GM19372 (cell line): ENCODE measurements at regions not wholly inside any gene's neighbourhood (a gene's known extent, or its start where the extent isn't known, plus 50 kb on each side); places are given as distances from the start of the nearest gene placed in this dataset.
"Not testable (repeated sequence)": the region's sequence is repeated elsewhere in the genome, so short reads cannot be mapped to it uniquely, and the experiment has no call there.

ENCODE experiments used
- ATAC-seq: cut with Tn5 transposase; IDR thresholded peaks from one replicate; pipeline ENCODE4 v1.9.1; 2021; ENCODE audit warnings: mild to moderate bottlenecking, low read depth, moderate library complexity; ENCODE audit not compliant: unreplicated experiment

DNA sequence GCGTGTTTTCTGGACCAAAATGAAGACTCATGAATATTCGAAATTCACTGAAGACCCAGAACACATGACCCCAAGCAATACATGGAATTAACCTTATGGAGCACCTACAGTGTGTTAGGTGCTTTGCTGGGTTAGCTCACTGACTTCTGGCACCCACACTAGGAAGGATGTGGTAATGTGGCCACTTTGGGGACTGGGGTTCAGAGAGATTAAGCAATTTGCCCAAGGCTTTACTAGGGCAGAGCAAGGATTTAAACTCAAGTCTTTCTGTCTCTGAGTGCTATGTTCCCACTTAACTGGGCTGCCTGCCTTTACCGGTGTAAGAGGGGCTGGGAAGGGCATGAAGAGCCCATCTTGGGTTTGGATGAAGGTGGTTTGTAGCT is 162.0 kb upstream of the ATP6AP2 start:
- no peak for ATAC-seq

DNA sequence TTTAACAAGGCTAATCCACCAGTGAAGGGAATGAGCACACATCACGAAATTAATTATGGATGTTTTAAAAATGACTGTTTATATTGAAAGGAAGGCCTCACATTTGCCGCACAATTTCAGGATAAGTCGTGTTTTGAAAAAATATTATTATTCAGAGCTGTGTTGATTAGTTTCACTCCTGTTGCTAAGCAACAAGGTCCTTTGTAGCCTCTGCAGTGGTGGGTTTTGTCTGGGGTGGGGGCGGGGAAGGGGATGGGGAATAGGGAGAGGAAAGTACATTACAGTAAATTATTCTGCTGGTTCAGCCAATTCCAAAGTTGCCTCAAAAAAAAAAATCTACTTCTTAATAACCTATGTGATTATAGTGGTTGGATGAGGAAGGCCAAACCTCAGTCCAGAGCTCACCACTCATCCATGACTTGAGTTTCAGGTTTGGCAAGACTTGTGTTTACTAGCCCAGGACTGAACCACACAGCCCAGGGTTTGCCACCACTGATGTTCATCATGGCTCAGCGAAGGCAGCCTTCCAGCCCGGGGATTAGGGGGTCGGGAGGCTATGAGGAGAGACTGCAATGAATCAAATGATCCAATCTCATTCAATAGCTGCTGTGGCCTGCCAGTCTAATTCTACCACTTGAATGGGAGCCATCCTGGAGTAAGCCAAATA is 162.5 kb upstream of the ATP6AP2 start:
- ATAC-seq: no peak

DNA sequence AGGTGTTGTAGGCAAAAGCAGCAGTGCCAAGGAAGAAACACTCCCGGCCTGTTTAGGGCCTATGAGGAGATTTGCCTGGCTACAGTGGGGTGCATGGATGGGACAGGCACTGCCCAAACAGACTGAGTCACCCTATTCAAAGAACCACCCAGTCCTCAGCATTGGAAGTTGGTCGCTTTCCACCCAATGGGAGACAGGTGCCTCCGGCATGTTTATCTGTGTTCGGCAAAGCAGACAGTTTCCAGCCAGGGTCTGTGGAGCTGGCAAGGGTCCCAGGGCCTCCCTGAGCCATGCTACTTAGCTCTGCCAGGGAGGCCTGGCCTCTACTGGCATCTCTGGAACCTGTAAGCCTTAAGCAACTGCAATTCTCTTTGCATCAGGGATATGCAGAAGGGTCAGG is 165.1 kb upstream of the ATP6AP2 start:
- ATAC-seq: no peak

DNA sequence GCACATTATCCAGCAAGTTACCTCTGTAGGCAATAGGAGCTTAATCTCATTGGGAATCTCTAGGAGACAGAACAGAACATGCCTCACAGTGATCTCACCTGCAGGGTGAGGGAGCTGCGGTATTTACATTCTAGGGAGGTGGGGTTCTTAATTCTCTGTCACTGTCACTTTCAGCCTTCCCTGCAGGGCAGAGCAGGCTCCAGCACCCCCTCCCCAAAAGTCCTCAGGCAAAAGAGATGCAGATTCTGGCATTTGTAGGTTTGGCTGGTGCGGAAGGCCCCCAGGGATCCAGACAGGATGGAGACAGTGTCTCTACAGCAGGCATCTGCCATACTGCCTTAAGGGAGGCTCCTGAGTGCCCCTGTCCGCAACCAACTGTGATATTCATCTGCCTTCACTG is 166.4 kb upstream of the ATP6AP2 start:
- no peak for ATAC-seq

DNA sequence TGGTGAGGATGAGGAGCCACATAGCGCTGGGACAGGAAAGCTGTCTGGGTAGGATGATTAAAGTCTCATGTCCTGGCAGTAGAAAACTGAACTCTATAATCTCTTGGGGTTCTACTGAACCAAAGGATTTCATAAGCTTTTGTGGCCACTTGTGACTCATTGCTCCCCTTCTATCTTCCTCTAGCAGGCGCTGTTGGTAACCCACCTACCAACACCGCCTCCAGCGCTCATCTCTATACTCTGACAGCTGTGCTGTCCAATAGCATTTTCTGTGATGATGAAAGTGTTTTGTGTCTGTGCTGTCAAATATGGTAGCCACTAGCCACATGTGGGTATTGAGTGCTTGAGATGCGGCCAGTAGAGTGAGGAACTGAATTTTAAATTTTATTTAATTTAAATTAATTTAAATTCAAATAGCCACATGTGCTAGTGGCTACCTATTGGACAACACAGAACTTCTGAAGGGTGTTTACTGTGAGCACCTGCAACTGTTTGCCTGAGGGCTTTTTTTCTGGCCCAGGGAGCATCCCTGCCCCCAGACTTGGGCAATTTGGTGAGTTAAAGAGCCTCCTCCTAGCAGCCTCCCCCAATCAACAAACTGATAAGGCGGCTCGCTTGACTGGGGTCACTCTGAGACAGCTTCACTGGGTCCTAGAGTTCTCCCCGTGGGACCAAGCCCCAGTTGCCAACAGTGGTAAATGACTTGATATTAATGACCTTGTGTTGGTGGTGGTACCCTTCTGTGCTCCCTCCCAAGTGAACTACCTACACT is 169.2 kb upstream of the ATP6AP2 start:
- no peak for ATAC-seq

DNA sequence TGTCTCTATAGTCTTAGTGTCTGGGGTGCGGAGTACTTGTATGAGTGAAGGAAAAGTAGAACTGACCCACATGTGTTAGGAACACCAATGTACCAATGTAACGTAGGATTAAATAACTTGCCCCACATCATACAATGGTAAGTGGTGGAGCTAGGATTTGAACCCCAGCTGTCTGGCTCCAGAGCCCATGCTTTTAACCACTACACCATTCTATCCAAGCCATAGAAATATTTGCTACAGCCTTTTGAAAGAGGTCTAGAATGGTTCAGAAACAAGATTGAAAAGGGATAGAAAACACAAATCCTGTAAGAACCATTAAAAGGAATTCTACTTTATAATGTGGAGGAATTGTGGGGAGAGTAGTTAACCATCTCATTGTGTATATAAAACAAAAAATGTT is 169.9 kb upstream of the ATP6AP2 start:
- ATAC-seq: no peak

DNA sequence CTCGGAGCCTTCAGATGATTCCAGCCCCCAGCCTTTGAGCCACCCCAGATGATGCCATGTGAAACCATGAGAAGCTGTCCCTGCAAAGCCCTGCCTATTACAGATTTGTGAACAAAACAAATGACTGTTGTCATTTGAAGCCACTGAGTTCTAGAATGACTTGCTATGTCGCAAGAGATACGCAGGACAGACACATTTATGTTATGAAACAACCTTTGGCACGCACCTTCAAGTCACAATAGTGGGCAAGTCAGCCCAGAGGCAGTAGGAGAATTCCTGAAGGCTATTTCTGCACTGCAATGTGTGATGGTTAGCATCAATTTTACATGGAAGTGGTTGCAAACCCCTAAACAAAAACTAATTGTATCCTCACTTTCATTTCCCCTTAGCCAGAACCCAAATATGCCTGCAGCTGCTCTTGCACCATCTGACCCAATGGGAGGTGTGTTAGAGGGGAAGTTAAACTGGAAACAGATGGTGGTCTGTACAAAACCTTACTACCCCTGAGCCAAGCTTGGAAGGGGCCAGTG is 174.4 kb upstream of the ATP6AP2 start:
- ATAC-seq: no peak

DNA sequence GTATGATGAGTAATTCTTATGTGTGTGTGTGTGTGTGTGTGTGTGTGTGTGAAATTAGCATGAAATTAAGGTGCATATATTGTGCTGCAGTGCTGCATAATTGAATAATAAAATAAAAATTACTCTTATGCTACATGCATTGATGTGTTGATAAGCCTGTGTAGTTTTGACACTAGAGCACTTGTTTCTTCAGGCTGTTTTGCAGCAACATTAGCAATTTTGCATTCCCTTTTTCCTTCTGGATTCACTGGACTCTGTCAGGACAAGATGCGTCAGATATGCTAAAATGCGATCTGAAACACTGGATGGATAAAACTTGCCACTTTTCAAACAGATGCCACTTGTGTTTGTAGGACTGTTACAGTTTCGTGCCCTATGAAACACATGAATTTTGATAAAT is 175.4 kb upstream of the ATP6AP2 start:
- no peak for ATAC-seq

DNA sequence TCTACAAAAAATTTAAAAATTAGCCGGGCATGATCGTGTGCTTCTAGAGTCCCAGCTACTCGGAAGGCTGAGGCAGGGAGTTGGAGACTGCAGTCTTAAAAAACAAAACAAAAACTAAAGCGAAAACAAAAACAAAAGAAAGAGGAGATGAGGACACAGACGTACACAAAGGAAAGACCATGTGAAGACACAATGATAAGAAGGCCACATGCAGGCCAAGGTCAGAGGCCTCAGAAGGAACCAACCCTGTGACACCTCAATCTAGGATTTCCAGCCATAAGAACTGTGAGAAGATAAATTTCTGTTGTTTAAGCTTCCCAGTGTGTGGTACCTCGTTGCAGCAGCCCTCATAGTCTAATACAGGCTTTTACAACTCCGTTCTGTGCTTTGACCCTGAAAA is 177.0 kb upstream of the ATP6AP2 start:
- no peak for ATAC-seq

DNA sequence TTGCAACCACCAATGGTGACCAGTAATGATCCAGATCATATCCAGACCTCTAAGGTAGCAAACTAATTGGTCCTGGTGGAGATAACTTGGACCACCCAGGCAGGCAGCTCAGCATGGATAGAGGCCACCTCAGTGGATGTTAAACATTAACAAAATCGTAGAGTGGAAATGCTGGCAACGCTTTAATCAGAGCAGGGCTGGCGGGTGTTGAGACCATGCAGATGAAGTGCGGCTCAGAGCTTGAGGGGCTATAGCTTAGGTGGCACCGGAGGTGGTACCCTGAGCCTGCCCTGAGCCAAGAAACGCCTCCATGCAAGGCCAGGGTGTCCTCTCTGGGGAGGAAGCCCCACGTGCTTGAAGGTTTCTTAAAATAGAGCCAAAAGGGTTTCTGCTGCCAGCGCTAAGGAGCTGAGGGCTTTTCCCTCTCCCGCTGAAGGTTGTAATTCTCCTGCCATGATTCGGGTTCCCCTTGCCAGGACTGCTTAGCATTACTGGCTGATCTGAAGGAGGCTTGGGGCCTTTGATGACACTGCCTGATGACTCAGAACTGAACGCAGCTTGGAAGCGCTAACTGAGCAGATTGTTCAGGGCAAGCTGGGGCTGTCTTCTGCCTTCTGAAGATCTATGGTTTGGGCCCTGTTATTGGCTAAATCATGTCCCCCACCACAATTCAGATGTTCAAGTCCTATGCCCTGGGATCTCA is 177.8 kb upstream of the ATP6AP2 start:
- ATAC-seq: no peak

DNA sequence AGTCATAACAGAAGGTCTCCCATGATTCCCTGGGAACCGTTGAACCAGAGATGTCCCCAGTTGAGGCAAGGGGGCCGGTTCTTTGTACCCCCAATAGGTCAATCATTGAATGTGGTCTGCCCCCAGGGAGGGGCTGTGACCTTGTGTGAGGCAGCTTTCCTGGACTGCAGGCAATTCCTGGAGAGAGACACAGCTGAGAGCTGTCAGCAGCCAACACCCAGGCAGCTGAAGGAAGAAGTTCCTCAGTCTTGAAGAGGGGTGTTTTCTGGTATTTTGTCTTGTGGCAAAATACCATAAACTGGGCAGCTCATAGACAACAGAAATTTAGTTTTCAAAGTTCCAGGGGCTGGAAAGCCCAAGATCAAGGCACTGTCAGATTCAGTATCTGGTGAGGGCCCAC is 185.7 kb upstream of the ATP6AP2 start:
- ATAC-seq: no peak

DNA sequence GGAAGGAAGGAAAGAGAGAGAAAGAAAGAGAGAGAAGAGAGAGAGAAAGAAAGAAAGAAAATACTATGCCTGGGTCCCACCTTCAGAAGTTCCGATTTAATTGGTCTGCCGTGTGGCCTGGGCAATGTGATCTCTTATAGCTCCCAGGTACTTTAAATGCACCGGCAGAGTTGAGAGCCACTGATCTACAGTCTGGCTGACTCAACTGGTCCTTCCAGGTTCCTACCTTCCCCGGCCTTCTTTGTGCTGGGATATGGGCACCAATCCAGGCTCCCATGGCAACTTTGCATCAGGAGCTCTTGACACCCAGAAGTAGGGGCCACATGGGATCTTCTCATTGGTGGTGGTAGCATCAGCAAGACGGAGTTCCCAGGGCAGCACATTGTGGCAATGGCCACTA is 186.5 kb upstream of the ATP6AP2 start:
- no peak for ATAC-seq

DNA sequence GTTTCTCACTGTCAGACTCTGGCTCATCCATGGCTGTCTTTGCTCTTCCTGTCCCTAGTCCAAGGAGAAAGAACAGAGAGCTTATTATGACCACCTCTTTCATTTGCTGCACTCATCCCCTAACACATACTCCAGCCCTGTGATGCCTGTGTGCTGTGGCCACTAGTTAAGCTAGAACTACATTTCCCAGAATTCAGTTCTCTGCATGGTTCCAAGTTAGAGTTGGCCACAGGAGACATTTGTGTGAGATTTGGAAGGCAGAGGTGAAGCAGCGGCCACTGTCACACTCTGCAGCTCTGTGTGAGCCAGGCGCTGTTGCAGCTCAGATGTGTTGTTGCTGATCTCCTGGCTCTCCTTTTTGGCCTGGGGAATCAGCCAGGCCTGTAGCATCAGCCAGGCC is 188.2 kb upstream of the ATP6AP2 start:
- no peak for ATAC-seq

DNA sequence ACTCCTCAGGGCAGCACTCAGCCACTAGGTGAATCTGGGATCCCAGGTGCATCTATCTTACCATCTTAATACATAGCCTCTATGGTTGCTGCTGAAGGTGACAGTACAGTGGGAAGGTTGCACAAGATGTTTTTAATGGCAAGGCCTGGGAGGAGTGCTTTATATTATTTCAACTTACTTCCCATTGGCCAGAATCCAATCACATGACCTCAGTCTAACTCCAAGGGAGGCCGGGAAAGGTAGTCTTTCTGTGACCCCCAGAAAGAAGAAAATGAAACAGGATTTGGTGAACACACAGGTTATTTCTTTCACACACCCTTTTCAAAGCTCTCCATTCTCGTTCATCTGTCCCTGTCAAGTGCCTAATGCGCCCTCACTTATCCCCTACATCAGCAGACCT is 189.1 kb upstream of the ATP6AP2 start:
- ATAC-seq: no peak

DNA sequence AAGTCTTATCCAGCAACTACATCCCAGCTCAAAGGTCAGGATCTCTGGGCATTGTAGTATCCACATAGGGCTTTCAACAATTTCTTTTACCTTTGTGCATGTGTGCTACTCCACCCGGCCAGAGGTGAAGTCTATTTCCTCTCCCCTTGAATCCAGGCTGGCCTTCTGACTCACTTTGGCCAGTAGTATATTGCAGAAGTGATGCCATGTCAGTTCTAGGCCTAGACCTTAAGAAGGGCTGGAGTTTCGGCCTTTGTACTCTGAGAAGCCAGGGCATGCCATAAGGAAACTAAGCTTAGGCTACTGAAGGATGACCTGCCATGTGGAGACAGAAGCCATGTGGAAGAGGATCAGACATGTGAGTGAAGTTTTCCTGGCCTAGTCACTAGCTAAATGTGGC is 191.2 kb upstream of the ATP6AP2 start:
- no peak for ATAC-seq

DNA sequence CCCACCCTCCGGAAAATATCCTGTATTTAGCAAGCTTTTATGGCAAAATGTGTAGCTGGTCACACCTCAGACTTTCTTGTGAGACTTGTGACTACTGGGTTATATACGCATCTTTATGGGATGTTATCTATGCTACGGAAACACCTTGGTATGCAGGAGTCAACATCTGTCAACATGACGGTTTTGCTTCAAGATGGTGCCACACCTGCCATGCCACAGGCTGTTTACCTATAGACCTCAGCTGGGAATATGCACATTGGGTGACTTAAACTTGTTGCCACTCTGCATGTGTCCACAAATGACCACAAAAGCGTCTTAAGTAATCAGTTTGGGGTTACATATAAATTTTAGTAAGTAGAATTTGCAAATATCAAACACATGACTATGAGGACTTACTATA is 192.3 kb upstream of the ATP6AP2 start:
- ATAC-seq: no peak

DNA sequence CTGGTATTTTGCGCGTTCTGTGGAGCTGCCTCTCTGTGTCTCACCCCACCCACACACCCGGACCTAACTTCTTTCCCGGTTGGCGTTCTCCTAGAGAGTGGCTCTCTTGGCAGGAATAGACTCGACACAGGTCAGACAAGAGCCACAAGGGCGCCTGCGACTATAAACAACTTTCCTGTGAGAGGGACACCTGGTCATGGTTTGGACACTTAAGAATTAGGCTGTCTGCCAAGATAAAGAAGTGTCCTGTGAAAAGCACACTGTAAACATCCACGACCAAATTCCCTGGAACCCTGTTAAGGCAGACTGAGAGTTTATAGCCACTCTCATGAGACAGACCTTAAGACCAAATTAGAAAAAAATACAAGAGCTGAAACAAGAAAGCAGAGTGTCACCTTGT is 192.9 kb upstream of the ATP6AP2 start:
- ATAC-seq: not testable (repeated sequence)

DNA sequence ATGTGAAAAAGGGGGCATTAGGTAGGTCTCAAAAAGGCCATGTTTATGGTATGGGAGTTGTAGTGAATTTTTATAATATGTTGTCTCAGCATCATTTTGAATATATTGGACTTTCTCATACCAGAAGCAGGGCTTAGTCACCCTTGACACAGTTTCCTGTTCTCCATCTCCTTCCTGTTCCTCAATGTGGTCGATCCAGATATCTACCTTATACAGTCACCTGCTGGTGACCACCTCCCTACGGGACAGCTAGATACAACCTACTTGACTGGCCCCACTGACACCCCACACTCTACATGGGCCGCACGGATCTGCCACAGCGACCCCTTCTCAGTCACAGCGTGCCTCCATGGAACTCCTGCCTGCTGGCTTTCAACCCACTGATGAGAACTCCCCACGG is 193.5 kb upstream of the ATP6AP2 start:
- not testable (repeated sequence) for ATAC-seq

DNA sequence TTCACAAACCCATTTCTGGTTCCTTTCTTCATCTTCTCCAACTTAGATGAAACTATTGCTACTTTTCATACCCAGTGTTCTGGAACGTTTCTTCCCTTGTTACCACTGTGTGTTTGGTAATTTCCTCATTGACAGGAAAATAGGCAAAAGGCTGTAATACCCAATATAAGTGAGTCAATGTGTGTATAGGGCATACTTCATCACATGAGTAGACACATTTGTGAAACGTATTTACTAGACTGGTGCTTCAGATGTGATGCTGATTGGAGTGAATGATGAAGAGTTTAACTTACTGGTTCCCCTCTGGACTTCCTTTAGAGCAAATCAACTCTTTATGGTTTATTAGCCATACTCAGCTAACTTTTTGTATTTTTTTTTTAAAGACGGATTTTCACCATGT is 195.1 kb upstream of the ATP6AP2 start:
- ATAC-seq: no peak

DNA sequence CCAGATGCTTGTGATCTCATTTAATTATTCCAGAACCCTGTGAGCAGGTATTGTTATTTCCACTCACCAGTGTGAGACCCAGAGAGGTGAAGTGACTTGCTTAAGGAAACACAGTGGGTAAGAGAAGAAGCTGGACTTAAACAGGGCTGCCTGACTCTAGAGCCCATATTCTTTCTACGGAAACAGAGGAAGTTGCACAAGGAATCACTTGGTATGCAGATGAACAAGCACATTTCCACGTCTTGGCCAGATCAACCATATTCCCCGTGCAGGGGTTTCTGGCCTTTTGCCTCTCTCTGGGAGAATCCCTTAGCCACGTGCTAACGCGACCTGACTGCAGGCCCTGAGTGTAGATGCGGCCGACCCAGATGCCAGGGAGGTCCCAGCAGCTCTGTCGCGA is 195.5 kb upstream of the ATP6AP2 start:
- ATAC-seq: no peak

DNA sequence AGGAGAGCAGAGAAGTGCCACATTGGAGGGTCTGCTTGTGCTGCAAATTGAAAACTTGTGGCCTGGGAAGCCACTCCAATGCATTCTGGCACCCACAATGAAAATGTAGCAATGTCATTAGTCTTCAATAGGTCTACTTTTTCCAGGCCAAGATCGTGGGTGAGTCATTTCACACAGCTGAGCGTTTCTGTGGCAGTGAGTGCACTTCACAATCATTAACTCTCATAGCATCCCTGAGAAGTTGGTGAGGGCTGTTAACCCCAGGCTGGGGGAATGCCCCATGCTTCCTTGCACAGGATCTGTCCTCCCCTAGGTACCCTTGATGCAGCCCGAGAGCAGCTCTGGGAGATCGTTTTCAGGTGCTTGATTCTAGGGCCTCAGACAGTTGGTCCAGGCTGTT is 196.8 kb upstream of the ATP6AP2 start:
- ATAC-seq: no peak

DNA sequence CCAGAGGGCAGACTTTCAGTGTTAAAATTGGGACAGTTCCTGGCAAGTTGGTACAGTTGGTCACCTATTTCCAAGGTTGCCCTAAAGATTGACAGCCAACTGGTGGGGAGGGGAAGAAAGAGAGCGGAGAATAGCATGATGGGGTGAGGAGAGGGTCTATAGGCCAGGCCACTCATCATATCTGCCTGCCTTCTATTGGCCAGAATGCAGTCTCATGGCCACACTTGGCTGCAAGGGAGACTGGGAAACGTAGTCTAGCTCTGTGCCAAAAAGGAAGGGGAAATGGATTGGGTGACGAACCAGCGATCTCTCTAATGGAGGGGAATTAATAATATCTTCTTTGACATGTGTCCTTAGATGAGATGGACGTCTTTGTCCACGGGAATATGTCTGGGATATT is 197.4 kb upstream of the ATP6AP2 start:
- ATAC-seq: no peak
